Liver (tissue), 2 donors: ENCODE measurements at regions not wholly inside any gene's neighbourhood (a gene's known extent, or its start where the extent isn't known, plus 50 kb on each side); places are given as distances from the start of the nearest gene placed in this dataset.

Experiments
- MAX ChIP-seq: IDR thresholded peaks from 2 replicates; pipeline ENCODE4 v1.6.1; 2016; ENCODE audit warnings: antibody characterized with exemption
- TF ChIP-seq, protein P1 (sequence below): fragments of 150-350 bp; IDR thresholded peaks from 2 replicates; pipeline ENCODE4 v1.5.1; 2017; ENCODE audit warnings: improper control_type of control experiment, low read depth, low read length; ENCODE audit not compliant: missing input control
- donor health status: healthy.

GRCh38 chr13:108551674-108552073 is 77.7 kb upstream of the MYO16 start:
- TF ChIP-seq, protein P1, sequence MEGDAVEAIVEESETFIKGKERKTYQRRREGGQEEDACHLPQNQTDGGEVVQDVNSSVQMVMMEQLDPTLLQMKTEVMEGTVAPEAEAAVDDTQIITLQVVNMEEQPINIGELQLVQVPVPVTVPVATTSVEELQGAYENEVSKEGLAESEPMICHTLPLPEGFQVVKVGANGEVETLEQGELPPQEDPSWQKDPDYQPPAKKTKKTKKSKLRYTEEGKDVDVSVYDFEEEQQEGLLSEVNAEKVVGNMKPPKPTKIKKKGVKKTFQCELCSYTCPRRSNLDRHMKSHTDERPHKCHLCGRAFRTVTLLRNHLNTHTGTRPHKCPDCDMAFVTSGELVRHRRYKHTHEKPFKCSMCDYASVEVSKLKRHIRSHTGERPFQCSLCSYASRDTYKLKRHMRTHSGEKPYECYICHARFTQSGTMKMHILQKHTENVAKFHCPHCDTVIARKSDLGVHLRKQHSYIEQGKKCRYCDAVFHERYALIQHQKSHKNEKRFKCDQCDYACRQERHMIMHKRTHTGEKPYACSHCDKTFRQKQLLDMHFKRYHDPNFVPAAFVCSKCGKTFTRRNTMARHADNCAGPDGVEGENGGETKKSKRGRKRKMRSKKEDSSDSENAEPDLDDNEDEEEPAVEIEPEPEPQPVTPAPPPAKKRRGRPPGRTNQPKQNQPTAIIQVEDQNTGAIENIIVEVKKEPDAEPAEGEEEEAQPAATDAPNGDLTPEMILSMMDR = no peak
- TF ChIP-seq MAX = no peak
